Activated B cell treated with CpG ODN at 0.5 μM for 24 hours (primary cell): ENCODE measurements at regions not wholly inside any gene's neighbourhood (a gene's known extent, or its start where the extent isn't known, plus 50 kb on each side); places are given as distances from the start of the nearest gene placed in this dataset.

Source experiments
- ATAC-seq: fragments of 200-7000 bp; cut with Tn5 transposase; one replicate; pipeline ENCODE4 v1.10.0; 2021; ENCODE audit warnings: low read depth, mild to moderate bottlenecking, moderate library complexity
- CTCF ChIA-PET: fragments of 350-600 bp; sonication (Branson Sonifier 250); formaldehyde crosslinking; loops from one replicate; lab custom pipeline; 2021; ENCODE audit warnings: antibody characterized with exemption; lab: Charles Lee
- POLR2A ChIA-PET: fragments of 350-600 bp; sonication (Branson Sonifier 250); formaldehyde crosslinking; loops from one replicate; lab custom pipeline; 2021; ENCODE audit warnings: antibody characterized with exemption; lab: Charles Lee
- DNase-seq: peaks from one replicate; pipeline ENCODE4 v3.0.0; 2022
- H3K27ac Mint-ChIP-seq: one replicate; pipeline ENCODE4 v1.8.0; 2020; ENCODE audit warnings: mixed read lengths
- H3K27me3 Mint-ChIP-seq: one replicate; pipeline ENCODE4 v1.8.0; 2021; ENCODE audit warnings: mixed read lengths
- H3K36me3 Mint-ChIP-seq: one replicate; pipeline ENCODE4 v1.8.0; 2021; ENCODE audit warnings: low read depth, mixed read lengths
- H3K4me1 Mint-ChIP-seq: one replicate; pipeline ENCODE4 v1.8.0; 2021; ENCODE audit warnings: mixed read lengths
- H3K4me3 Mint-ChIP-seq: one replicate; pipeline ENCODE4 v1.8.0; 2020; ENCODE audit warnings: mild to moderate bottlenecking, mixed read lengths
- H3K9me3 Mint-ChIP-seq: one replicate; pipeline ENCODE4 v1.8.0; 2020; ENCODE audit warnings: mixed read lengths
- CTCF ChIP-seq: fragments of 200-600 bp; IDR thresholded peaks from one replicate; pipeline ENCODE4 v1.8.0; 2022; ENCODE audit warnings: antibody characterized with exemption, mild to moderate bottlenecking
- intact Hi-C: fragments of 100-400 bp; cut with micrococcal nuclease; formaldehyde crosslinking; loops from one replicate; pipeline ENCODE4 v1.15.1; 2024

- POLR2A ChIA-PET: no interaction called here
- intact Hi-C loops: no loop called here
- no peaks in the 10 kb centered on the region for H3K9me3 Mint-ChIP-seq
- H3K27me3 Mint-ChIP-seq: peaks cover 20% of the 10 kb centered on the region
- no peaks in the 10 kb centered on the region for H3K4me1 Mint-ChIP-seq
- H3K27ac Mint-ChIP-seq: no peak overlapping the region
- no peak for ATAC-seq
- no peak for TF ChIP-seq CTCF
- H3K4me3 Mint-ChIP-seq: no peak overlapping the region
- DNase-seq: no peak
- CTCF ChIA-PET: no interaction called here
- no peaks in the 10 kb centered on the region for H3K36me3 Mint-ChIP-seq
These were observed 182.3 kb downstream of the MBOAT1 start for GRCh38 chr6:20029979-20030378.

GRCh38 chr6:20031342-20031741, 180.9 kb downstream of the MBOAT1 start:
- intact Hi-C loops: no loop called here
- H3K4me3 Mint-ChIP-seq: no peak overlapping the region
- CTCF ChIA-PET: no interaction called here

GRCh38 chr6:20033697-20034407, 178.4 kb downstream of the MBOAT1 start:
- CTCF ChIA-PET: no interaction called here
- no peak overlapping the region for H3K27ac Mint-ChIP-seq
- peaks cover 4% of the 10 kb centered on the region for H3K27me3 Mint-ChIP-seq
- POLR2A ChIA-PET: no interaction called here
- H3K4me1 Mint-ChIP-seq: no peaks in the 10 kb centered on the region
- H3K4me3 Mint-ChIP-seq: no peak overlapping the region
- ATAC-seq: no peak
- no peak for TF ChIP-seq CTCF
- H3K36me3 Mint-ChIP-seq: no peaks in the 10 kb centered on the region
- intact Hi-C loops: no loop called here
- no peaks in the 10 kb centered on the region for H3K9me3 Mint-ChIP-seq
- DNase-seq: no peak

More at GRCh38 chr6:20031342-20031741, 180.9 kb downstream of the MBOAT1 start:
- ATAC-seq (no peak), DNase-seq (no peak)
- Mint-ChIP-seq H3K36me3 (no peaks in the 10 kb centered on the region), H3K27ac (no peak overlapping the region), H3K4me1 (no peaks in the 10 kb centered on the region), H3K9me3 (no peaks in the 10 kb centered on the region), H3K27me3 (peaks cover 14% of the 10 kb centered on the region)
- POLR2A ChIA-PET: no interaction called here
- no peak for TF ChIP-seq CTCF

- TF ChIP-seq CTCF: no peak
- ATAC-seq (no peak), DNase-seq (no peak)
- intact Hi-C loops: no loop called here
- no peak overlapping the region for H3K4me3 Mint-ChIP-seq
- POLR2A ChIA-PET: no interaction called here
- CTCF ChIA-PET: no interaction called here
- H3K4me1 Mint-ChIP-seq: no peaks in the 10 kb centered on the region
- peaks cover 7% of the 10 kb centered on the region for H3K27me3 Mint-ChIP-seq
- H3K36me3 Mint-ChIP-seq: no peaks in the 10 kb centered on the region
- H3K27ac Mint-ChIP-seq: no peak overlapping the region
- H3K9me3 Mint-ChIP-seq: no peaks in the 10 kb centered on the region
These were observed 177.9 kb downstream of the MBOAT1 start for GRCh38 chr6:20034408-20034769.

- CTCF ChIA-PET: no interaction called here
- Mint-ChIP-seq H3K9me3 (no peaks in the 10 kb centered on the region), H3K27ac (no peak overlapping the region), H3K36me3 (no peaks in the 10 kb centered on the region), H3K4me1 (no peaks in the 10 kb centered on the region), H3K4me3 (no peak overlapping the region), H3K27me3 (peaks cover 7% of the 10 kb centered on the region)
- POLR2A ChIA-PET: no interaction called here
- ATAC-seq (no peak), DNase-seq (no peak)
- intact Hi-C loops: no loop called here
- TF ChIP-seq CTCF: no peak
These were observed 176.1 kb downstream of the MBOAT1 start for GRCh38 chr6:20036141-20036677.
